ENCODE measurements at regions not wholly inside any gene's neighbourhood (a gene's known extent, or its start where the extent isn't known, plus 50 kb on each side); places are given as distances from the start of the nearest gene placed in this dataset.

- Histone ChIP-seq H4K20me1 (ENCODE audit: insufficient read depth, low read length, poor library complexity, severe bottlenecking) (no peaks in the 10 kb centered on the region), H2AFZ (ENCODE audit: low read length) (no peak overlapping the region), H3K4me3 (ENCODE audit: low read length, poor library complexity, severe bottlenecking) (no peak overlapping the region), H3K27me3 (ENCODE audit: insufficient read depth, low read length, poor library complexity, severe bottlenecking) (no peaks in the 10 kb centered on the region), H3K9me2 (replicated peaks; ENCODE audit: low read depth, low read length) (no peaks in the 10 kb centered on the region), H3K79me2 (ENCODE audit: insufficient read depth, low read length) (no peaks in the 10 kb centered on the region), H3K36me3 (ENCODE audit: insufficient read depth, low read length) (no peaks in the 10 kb centered on the region), H3K9me3 (ENCODE audit: insufficient read depth, low read depth, low read length) (no peaks in the 10 kb centered on the region), H3K4me1 (ENCODE audit: insufficient read depth, low read length, poor library complexity, severe bottlenecking) (no peaks in the 10 kb centered on the region), H3K9ac (ENCODE audit: low read depth, low read length, poor library complexity, severe bottlenecking) (no peak overlapping the region), H3F3A (ENCODE audit: low read depth) (no peaks in the 10 kb centered on the region), H3K4me2 (ENCODE audit: low read depth, low read length, poor library complexity, severe bottlenecking) (no peak overlapping the region)
- TF ChIP-seq EZH2phosphoT487 (IDR thresholded peaks at IDR 0.05; ENCODE audit: borderline replicate concordance) (no peak), CTCF (conservative IDR thresholded peaks at IDR 0.05; ENCODE audit: low read length) (no peak)
Measured at GRCh38 chr4:18938343-18939099, 917.0 kb upstream of the LCORL start.

DNA sequence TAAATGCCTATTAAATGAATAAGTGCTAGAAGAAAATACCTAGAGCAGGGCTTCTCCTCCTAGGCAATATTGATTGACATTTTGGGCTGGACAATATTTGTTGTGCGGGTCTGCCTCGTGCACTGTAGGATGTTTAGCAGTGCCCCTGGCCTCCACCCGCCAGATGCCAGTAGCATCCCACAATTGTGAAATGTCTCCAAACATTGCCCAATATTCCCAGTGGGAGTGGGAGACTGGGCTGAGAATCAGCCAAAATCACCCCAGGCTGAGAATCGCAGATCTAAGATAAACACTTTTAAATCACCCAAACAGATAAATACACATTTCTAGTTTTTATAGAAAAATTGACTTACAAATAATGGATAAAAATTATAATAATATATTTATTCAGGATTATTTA is 916.2 kb upstream of the LCORL start:
- Histone ChIP-seq H3K9me3 (ENCODE audit: insufficient read depth, low read depth, low read length) (no peaks in the 10 kb centered on the region), H3K9me2 (replicated peaks; ENCODE audit: low read depth, low read length) (no peaks in the 10 kb centered on the region), H3K9ac (ENCODE audit: low read depth, low read length, poor library complexity, severe bottlenecking) (no peak overlapping the region), H3K4me2 (ENCODE audit: low read depth, low read length, poor library complexity, severe bottlenecking) (no peak overlapping the region), H2AFZ (ENCODE audit: low read length) (no peak overlapping the region), H3K27me3 (ENCODE audit: insufficient read depth, low read length, poor library complexity, severe bottlenecking) (no peaks in the 10 kb centered on the region), H3K4me3 (ENCODE audit: low read length, poor library complexity, severe bottlenecking) (no peak overlapping the region), H3K36me3 (ENCODE audit: insufficient read depth, low read length) (no peaks in the 10 kb centered on the region), H3K79me2 (ENCODE audit: insufficient read depth, low read length) (no peaks in the 10 kb centered on the region), H4K20me1 (ENCODE audit: insufficient read depth, low read length, poor library complexity, severe bottlenecking) (no peaks in the 10 kb centered on the region), H3K4me1 (ENCODE audit: insufficient read depth, low read length, poor library complexity, severe bottlenecking) (no peaks in the 10 kb centered on the region), H3F3A (ENCODE audit: low read depth) (no peaks in the 10 kb centered on the region)
- TF ChIP-seq EZH2phosphoT487 (IDR thresholded peaks at IDR 0.05; ENCODE audit: borderline replicate concordance), result no peak
- no peak for TF ChIP-seq CTCF (conservative IDR thresholded peaks at IDR 0.05; ENCODE audit: low read length)

- no peaks in the 10 kb centered on the region for H4K20me1 ChIP-seq (ENCODE audit: insufficient read depth, low read length, poor library complexity, severe bottlenecking)
- no peak overlapping the region for H3K9ac ChIP-seq (ENCODE audit: low read depth, low read length, poor library complexity, severe bottlenecking)
- H3K4me1 ChIP-seq (ENCODE audit: insufficient read depth, low read length, poor library complexity, severe bottlenecking), result no peaks in the 10 kb centered on the region
- no peaks in the 10 kb centered on the region for H3K36me3 ChIP-seq (ENCODE audit: insufficient read depth, low read length)
- no peaks in the 10 kb centered on the region for H3K9me2 ChIP-seq (replicated peaks; ENCODE audit: low read depth, low read length)
- no peaks in the 10 kb centered on the region for H3K27me3 ChIP-seq (ENCODE audit: insufficient read depth, low read length, poor library complexity, severe bottlenecking)
- no peaks in the 10 kb centered on the region for H3K9me3 ChIP-seq (ENCODE audit: insufficient read depth, low read depth, low read length)
- H3K4me3 ChIP-seq (ENCODE audit: low read length, poor library complexity, severe bottlenecking), result no peak overlapping the region
- no peak overlapping the region for H2AFZ ChIP-seq (ENCODE audit: low read length)
- no peak for TF ChIP-seq EZH2phosphoT487 (IDR thresholded peaks at IDR 0.05; ENCODE audit: borderline replicate concordance)
- no peak for TF ChIP-seq CTCF (conservative IDR thresholded peaks at IDR 0.05; ENCODE audit: low read length)
- H3K4me2 ChIP-seq (ENCODE audit: low read depth, low read length, poor library complexity, severe bottlenecking), result no peak overlapping the region
- H3K79me2 ChIP-seq (ENCODE audit: insufficient read depth, low read length), result no peaks in the 10 kb centered on the region
- H3F3A ChIP-seq (ENCODE audit: low read depth), result no peaks in the 10 kb centered on the region
Measured at GRCh38 chr4:18937080-18937479, 915.5 kb upstream of the LCORL start.

All from Loucy (cell line).